ENCODE measurements at regions not wholly inside any gene's neighbourhood (a gene's known extent, or its start where the extent isn't known, plus 50 kb on each side); places are given as distances from the start of the nearest gene placed in this dataset.

- no peak for TF ChIP-seq POLR2AphosphoS5 (IDR thresholded peaks at IDR 0.05; ENCODE audit: low read depth, low read length)
- TF ChIP-seq TAF1 (IDR thresholded peaks at IDR 0.05; ENCODE audit: borderline replicate concordance, low read depth, low read length): no peak
- TF ChIP-seq POLR2A (IDR thresholded peaks at IDR 0.05; ENCODE audit: low read depth, low read length): no peak
Measured at GRCh38 chr16:87212026-87212425, 105.2 kb downstream of the C16orf95 start.

Data from GM12892 (cell line).